CD14-positive monocyte (primary cell): ENCODE measurements at regions not wholly inside any gene's neighbourhood (a gene's known extent, or its start where the extent isn't known, plus 50 kb on each side); places are given as distances from the start of the nearest gene placed in this dataset.

Experiments
- DNase-seq, 3 donors: peaks; one replicate each; pipeline ENCODE4 v3.0.0-alpha.2; 2011 to 2022
- H2AFZ ChIP-seq: 2 replicates; pipeline ENCODE4 v1.6.0; 2012; ENCODE audit warnings: mild to moderate bottlenecking, low read depth, low read length, inconsistent platforms; ENCODE audit not compliant: insufficient read depth, poor library complexity, severe bottlenecking
- H3K27ac ChIP-seq, 2 donors: 1 replicate in 1 of 2; 2 replicates in 1 of 2; pipeline ENCODE4 v1.5.1; 2012 to 2013; ENCODE audit warnings: low read length in 2 of 2, control low read depth in 1 of 2, inconsistent platforms in 1 of 2, low read depth in 1 of 2, mild to moderate bottlenecking in 1 of 2
- H3K27me3 ChIP-seq, 2 donors: one replicate each; pipeline versions ENCODE4 v1.6.0 to v1.6.1; 2011 to 2013; ENCODE audit warnings: low read length in 2 of 2; ENCODE audit not compliant: control insufficient read depth in 2 of 2, insufficient read depth in 2 of 2
- H3K36me3 ChIP-seq, 2 donors: replicated peaks in 1 of 2; 1 replicate in 1 of 2; 2 replicates in 1 of 2; pipeline versions ENCODE4 v1.5.1 to v1.6.1; 2012 to 2013; ENCODE audit warnings: low read length in 2 of 2, control low read depth in 1 of 2, inconsistent platforms in 1 of 2, mild to moderate bottlenecking in 1 of 2; ENCODE audit not compliant: insufficient read depth in 2 of 2, control insufficient read depth in 1 of 2
- H3K4me1 ChIP-seq, 2 donors: 1 replicate in 1 of 2; 2 replicates in 1 of 2; pipeline versions ENCODE4 v1.5.1 to v1.6.1; 2012 to 2013; ENCODE audit warnings: low read length in 2 of 2, control low read depth in 1 of 2, inconsistent platforms in 1 of 2, mild to moderate bottlenecking in 1 of 2, moderate library complexity in 1 of 2; ENCODE audit not compliant: insufficient read depth in 2 of 2, control insufficient read depth in 1 of 2
- H3K4me2 ChIP-seq: replicated peaks from 2 replicates; pipeline ENCODE3; 2012; ENCODE audit warnings: low read length, moderate library complexity, mild to moderate bottlenecking; ENCODE audit not compliant: poor library complexity, severe bottlenecking; ENCODE audit errors: extremely low read depth
- H3K4me3 ChIP-seq, 3 experiments: fragments of 200-600 bp in 1 of 3; sonication (generic) in 1 of 3; replicated peaks in 1 of 3; 1 replicate in 2 of 3; 2 replicates in 1 of 3; pipeline ENCODE4 v1.5.1; 2011 to 2013; ENCODE audit warnings: low read length in 3 of 3, mild to moderate bottlenecking in 3 of 3, control low read depth in 2 of 3, low read depth in 2 of 3, inconsistent platforms in 1 of 3, moderate library complexity in 1 of 3
- H3K79me2 ChIP-seq: 2 replicates; pipeline ENCODE4 v1.6.0; 2012; ENCODE audit warnings: mild to moderate bottlenecking, control low read depth, inconsistent platforms, low read length, moderate library complexity; ENCODE audit not compliant: insufficient read depth
- H3K9ac ChIP-seq: 2 replicates; pipeline ENCODE4 v1.6.0; 2017; ENCODE audit warnings: low read length, mild to moderate bottlenecking; ENCODE audit not compliant: insufficient read depth, poor library complexity, severe bottlenecking
- H3K9me3 ChIP-seq, 2 donors: replicated peaks in 1 of 2; 1 replicate in 1 of 2; 2 replicates in 1 of 2; pipeline versions ENCODE4 v1.5.1 to v1.6.1; 2012 to 2013; ENCODE audit warnings: low read length in 2 of 2, control low read depth in 1 of 2; ENCODE audit not compliant: control insufficient read depth in 1 of 2, insufficient read depth in 1 of 2
- H4K20me1 ChIP-seq: 2 replicates; pipeline ENCODE4 v1.6.0; 2012; ENCODE audit warnings: mild to moderate bottlenecking, low read length, control low read depth, moderate library complexity; ENCODE audit not compliant: insufficient read depth
- H3K27ac Mint-ChIP-seq, 7 donors: one replicate each; pipeline ENCODE4 v1.8.0; 2020; ENCODE audit warnings: mild to moderate bottlenecking in 7 of 7, mixed read lengths in 7 of 7, moderate library complexity in 6 of 7, inconsistent platforms in 2 of 7
- H3K27me3 Mint-ChIP-seq, 3 donors: one replicate each; pipeline ENCODE4 v1.8.0; 2021 to 2022; ENCODE audit warnings: low read depth in 3 of 3, mild to moderate bottlenecking in 3 of 3, mixed read lengths in 3 of 3, moderate library complexity in 3 of 3, inconsistent platforms in 1 of 3
- H3K36me3 Mint-ChIP-seq, 2 donors: one replicate each; pipeline ENCODE4 v1.8.0; 2020; ENCODE audit warnings: mixed read lengths in 2 of 2, inconsistent platforms in 1 of 2, mild to moderate bottlenecking in 1 of 2
- H3K4me1 Mint-ChIP-seq: one replicate; pipeline ENCODE4 v1.8.0; 2020; ENCODE audit warnings: mild to moderate bottlenecking, mixed read lengths
- H3K4me3 Mint-ChIP-seq, 2 donors: one replicate each; pipeline ENCODE4 v1.8.0; 2020; ENCODE audit warnings: mild to moderate bottlenecking in 2 of 2, mixed read lengths in 2 of 2, moderate library complexity in 1 of 2
- H3K9me3 Mint-ChIP-seq, 7 donors: one replicate each; pipeline ENCODE4 v1.8.0; 2020 to 2022; ENCODE audit warnings: mixed read lengths in 7 of 7, mild to moderate bottlenecking in 6 of 7, moderate library complexity in 6 of 7, inconsistent platforms in 2 of 7
- WGBS: methylation state at CpG from one replicate; pipeline ENCODE4 v1.1.5; 2013; ENCODE audit warnings: missing lambda C conversion rate; ENCODE audit not compliant: insufficient coverage; 5-methylcytosine and 5-hydroxymethylcytosine counted together
- intact Hi-C, 2 donors: fragments of 100-400 bp; cut with micrococcal nuclease; formaldehyde crosslinking; loops; one replicate each; pipeline versions ENCODE4 v1.15.0 to v1.15.1; 2023
- TF ChIP-seq, protein P1 (sequence below): fragments of 200-600 bp; IDR thresholded peaks from one replicate; pipeline ENCODE4 v1.8.0; 2022; ENCODE audit warnings: antibody characterized with exemption, mild to moderate bottlenecking

DNA sequence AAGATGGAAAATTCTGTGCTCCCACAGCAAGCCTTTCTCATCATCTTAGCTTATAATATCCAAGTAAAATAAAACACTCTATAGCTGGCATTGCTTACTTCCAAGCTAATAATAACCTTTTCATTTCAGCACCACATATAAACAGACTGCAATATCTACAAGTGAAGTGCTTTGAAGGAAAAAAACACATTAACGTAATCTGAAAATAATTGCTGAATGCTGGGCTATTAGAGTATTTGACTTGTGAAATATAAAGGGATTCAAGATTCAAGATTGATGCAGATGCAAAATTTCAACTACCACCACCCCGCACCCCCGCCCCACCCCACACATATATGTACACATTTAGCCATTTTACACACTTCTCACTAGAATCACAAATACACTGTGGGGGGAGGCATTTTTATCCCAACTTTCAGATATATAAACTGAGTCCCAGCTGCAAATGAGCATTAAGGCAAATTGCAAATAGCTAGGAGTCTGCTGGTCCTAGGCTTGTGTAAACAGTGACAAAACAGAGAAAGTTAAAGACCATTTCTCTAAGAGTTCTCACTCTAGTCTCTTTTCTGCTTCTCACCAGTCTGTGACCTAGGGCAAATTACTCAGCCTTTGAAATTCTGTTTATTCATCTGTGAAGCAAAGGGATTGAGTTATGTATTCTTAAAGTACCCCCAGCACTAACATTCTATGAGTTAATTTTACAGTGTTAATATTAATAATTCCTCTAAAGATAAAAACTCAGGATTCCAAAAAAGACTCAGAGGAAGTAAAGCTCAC, 489.4 kb downstream of the PRELID2 start:
- Histone ChIP-seq H4K20me1 (no peaks in the 10 kb centered on the region), H3K27me3 (no peaks in the 10 kb centered on the region), H3K36me3 (no peaks in the 10 kb centered on the region), H3K4me2 (no peak overlapping the region), H3K9me3 (peaks cover 0 to under 1% of the 10 kb centered on the region in 2 donors), H3K4me1 (no peaks in the 10 kb centered on the region), H2AFZ (no peak overlapping the region), H3K27ac (no peak overlapping the region), H3K9ac (no peak overlapping the region), H3K79me2 (no peaks in the 10 kb centered on the region), H3K4me3 (no peak overlapping the region)
- no peak overlapping the region for H3K27ac Mint-ChIP-seq
- TF ChIP-seq, protein P1, sequence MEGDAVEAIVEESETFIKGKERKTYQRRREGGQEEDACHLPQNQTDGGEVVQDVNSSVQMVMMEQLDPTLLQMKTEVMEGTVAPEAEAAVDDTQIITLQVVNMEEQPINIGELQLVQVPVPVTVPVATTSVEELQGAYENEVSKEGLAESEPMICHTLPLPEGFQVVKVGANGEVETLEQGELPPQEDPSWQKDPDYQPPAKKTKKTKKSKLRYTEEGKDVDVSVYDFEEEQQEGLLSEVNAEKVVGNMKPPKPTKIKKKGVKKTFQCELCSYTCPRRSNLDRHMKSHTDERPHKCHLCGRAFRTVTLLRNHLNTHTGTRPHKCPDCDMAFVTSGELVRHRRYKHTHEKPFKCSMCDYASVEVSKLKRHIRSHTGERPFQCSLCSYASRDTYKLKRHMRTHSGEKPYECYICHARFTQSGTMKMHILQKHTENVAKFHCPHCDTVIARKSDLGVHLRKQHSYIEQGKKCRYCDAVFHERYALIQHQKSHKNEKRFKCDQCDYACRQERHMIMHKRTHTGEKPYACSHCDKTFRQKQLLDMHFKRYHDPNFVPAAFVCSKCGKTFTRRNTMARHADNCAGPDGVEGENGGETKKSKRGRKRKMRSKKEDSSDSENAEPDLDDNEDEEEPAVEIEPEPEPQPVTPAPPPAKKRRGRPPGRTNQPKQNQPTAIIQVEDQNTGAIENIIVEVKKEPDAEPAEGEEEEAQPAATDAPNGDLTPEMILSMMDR = no peak
- H3K4me1 Mint-ChIP-seq = no peaks in the 10 kb centered on the region
- no peak overlapping the region for H3K4me3 Mint-ChIP-seq
- whole genome bisulfite sequencing = no CpG with 5 or more reads among the region's 3 CpGs
- no peaks in the 10 kb centered on the region for H3K36me3 Mint-ChIP-seq
- H3K27me3 Mint-ChIP-seq = peaks cover 0 to 2% (median 0%) of the 10 kb centered on the region in 3 donors
- no peak for DNase-seq
- peaks cover 0 to 4% (median 2%) of the 10 kb centered on the region in 7 donors for H3K9me3 Mint-ChIP-seq
- intact Hi-C loops = no loop called here

DNA sequence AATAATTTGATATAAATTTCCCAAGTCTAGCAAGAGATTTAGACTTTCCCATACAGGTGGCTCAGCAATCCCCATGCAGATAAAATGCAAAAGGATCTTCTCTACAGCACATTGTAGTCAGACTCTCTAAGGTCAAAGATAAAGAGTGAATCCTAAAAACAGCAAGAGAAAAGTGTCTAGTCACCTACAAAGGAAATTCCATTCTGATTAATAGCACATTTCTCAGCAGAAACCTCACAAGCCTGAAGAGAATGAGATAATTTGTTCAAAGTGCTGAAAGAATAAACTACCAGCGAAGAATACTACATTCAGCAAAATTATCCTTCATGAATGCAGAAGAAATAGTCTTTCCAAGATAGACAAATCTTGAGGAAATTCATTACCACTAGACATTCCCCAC, 493.3 kb downstream of the PRELID2 start:
- Histone ChIP-seq H2AFZ (no peak overlapping the region), H3K9ac (no peak overlapping the region), H3K27me3 (no peaks in the 10 kb centered on the region), H3K4me3 (no peak overlapping the region), H3K79me2 (no peaks in the 10 kb centered on the region), H3K27ac (no peak overlapping the region), H3K4me1 (no peaks in the 10 kb centered on the region), H3K4me2 (no peak overlapping the region), H3K9me3 (peaks cover 18% of the 10 kb centered on the region in 2 donors), H3K36me3 (no peaks in the 10 kb centered on the region), H4K20me1 (no peaks in the 10 kb centered on the region)
- no peak overlapping the region for H3K27ac Mint-ChIP-seq
- no peak for DNase-seq
- peaks cover 0 to 2% (median 0%) of the 10 kb centered on the region in 3 donors for H3K27me3 Mint-ChIP-seq
- no peaks in the 10 kb centered on the region for H3K36me3 Mint-ChIP-seq
- no peaks in the 10 kb centered on the region for H3K4me1 Mint-ChIP-seq
- H3K9me3 Mint-ChIP-seq = peaks cover 5 to 18% (median 11%) of the 10 kb centered on the region in 7 donors
- no CpG with 5 or more reads among the region's 1 CpG for WGBS
- TF ChIP-seq, protein P1 = no peak
- intact Hi-C loops = no loop called here
- H3K4me3 Mint-ChIP-seq = no peak overlapping the region
